ENCODE measurements at regions not wholly inside any gene's neighbourhood (a gene's known extent, or its start where the extent isn't known, plus 50 kb on each side); places are given as distances from the start of the nearest gene placed in this dataset.

GRCh38 chr6:22783931-22784330 lies 214.6 kb downstream of the HDGFL1 start:
- TF ChIP-seq POLR2AphosphoS5 (IDR thresholded peaks at IDR 0.05) (no peak), CTCF (IDR thresholded peaks at IDR 0.05 in 8 of 11, conservative IDR thresholded peaks at IDR 0.05 in 3 of 11) (no peak)
